IMR-90 (cell line): ENCODE measurements at regions not wholly inside any gene's neighbourhood (a gene's known extent, or its start where the extent isn't known, plus 50 kb on each side); places are given as distances from the start of the nearest gene placed in this dataset.

Experiments
- ATAC-seq: fragments of 200-7000 bp; cut with Tn5 transposase; 2 replicates; pipeline ENCODE4 v1.9.1; 2020; ENCODE audit warnings: low read depth, mild to moderate bottlenecking, moderate library complexity
- BruUV-seq: library from RNA; stranded (reverse); fragments of 400-500 nt; replicated peaks from 2 replicates; lab custom pipeline; 2021; lab: Mats Ljungman, UMichigan
- CTCF ChIA-PET: fragments of 300-600 bp; formaldehyde crosslinking; extraction: SDS; loops from one replicate; lab custom pipeline; 2021; ENCODE audit warnings: antibody characterized with exemption; lab: Yijun Ruan, JAX
- POLR2A ChIA-PET: fragments of 300-600 bp; sonication (Branson Sonifier 250); formaldehyde crosslinking; loops from one replicate; lab custom pipeline; 2022; ENCODE audit warnings: antibody characterized with exemption; ENCODE audit not compliant: unreplicated experiment; lab: Charles Lee
- DNase-seq: peaks from one replicate; pipeline ENCODE4 v3.0.0; 2013
- H2AFZ ChIP-seq: replicated peaks from 2 replicates; pipeline ENCODE3; 2013; ENCODE audit warnings: low read length, mild to moderate bottlenecking; ENCODE audit not compliant: poor library complexity
- H2AK5ac ChIP-seq: 2 replicates; pipeline ENCODE4 v1.6.1; 2013; ENCODE audit warnings: low read depth, low read length, inconsistent platforms
- H2AK9ac ChIP-seq: replicated peaks from 2 replicates; pipeline ENCODE3; 2013; ENCODE audit warnings: mild to moderate bottlenecking, low read depth, low read length, moderate library complexity; ENCODE audit not compliant: poor library complexity
- H2BK120ac ChIP-seq: 2 replicates; pipeline ENCODE4 v1.6.1; 2013; ENCODE audit warnings: low read depth, low read length, inconsistent platforms
- H2BK15ac ChIP-seq: 3 replicates; pipeline ENCODE4 v1.6.1; 2013; ENCODE audit warnings: low read depth, low read length, inconsistent platforms
- H2BK20ac ChIP-seq: 2 replicates; pipeline ENCODE4 v1.6.1; 2013; ENCODE audit warnings: low read depth, mild to moderate bottlenecking, inconsistent platforms, low read length, moderate library complexity
- H2BK5ac ChIP-seq: 2 replicates; pipeline ENCODE4 v1.6.1; 2013; ENCODE audit warnings: mild to moderate bottlenecking, low read depth, low read length, inconsistent platforms; ENCODE audit not compliant: poor library complexity, severe bottlenecking
- H3K14ac ChIP-seq: replicated peaks from 2 replicates; pipeline ENCODE4 v1.6.1; 2013; ENCODE audit warnings: low read depth, low read length, inconsistent platforms
- H3K18ac ChIP-seq: 2 replicates; pipeline ENCODE4 v1.6.1; 2013; ENCODE audit warnings: low read depth, low read length, control low read depth
- H3K23ac ChIP-seq: 2 replicates; pipeline ENCODE4 v1.6.1; 2013; ENCODE audit warnings: low read depth, low read length, inconsistent platforms
- H3K27ac ChIP-seq: 2 replicates; pipeline ENCODE4 v1.5.1; 2013; ENCODE audit warnings: mild to moderate bottlenecking, control low read depth, low read length; ENCODE audit not compliant: insufficient read depth
- H3K27me3 ChIP-seq: 2 replicates; pipeline ENCODE4 v1.6.1; 2013; ENCODE audit warnings: low read length; ENCODE audit not compliant: control insufficient read depth, insufficient read depth
- H3K36me3 ChIP-seq: 2 replicates; pipeline ENCODE4 v1.6.1; 2013; ENCODE audit warnings: low read length, mixed read lengths; ENCODE audit not compliant: control insufficient read depth, insufficient read depth
- H3K4ac ChIP-seq: 2 replicates; pipeline ENCODE4 v1.6.1; 2013; ENCODE audit warnings: low read depth, low read length, inconsistent platforms
- H3K4me1 ChIP-seq: 2 replicates; pipeline ENCODE4 v1.6.1; 2013; ENCODE audit warnings: low read length, mixed read lengths; ENCODE audit not compliant: control insufficient read depth, insufficient read depth
- H3K4me2 ChIP-seq: 2 replicates; pipeline ENCODE4 v1.6.1; 2013; ENCODE audit warnings: low read depth, mild to moderate bottlenecking, control low read depth, low read length, moderate library complexity
- H3K4me3 ChIP-seq: 2 replicates; pipeline ENCODE4 v1.5.1; 2013; ENCODE audit warnings: low read depth, mild to moderate bottlenecking, control low read depth, low read length, moderate library complexity; ENCODE audit not compliant: insufficient read depth
- H3K56ac ChIP-seq: 2 replicates; pipeline ENCODE4 v1.6.1; 2013; ENCODE audit warnings: low read length, inconsistent platforms; ENCODE audit not compliant: insufficient read depth; ENCODE audit errors: extremely low read depth
- H3K79me1 ChIP-seq, 2 experiments: 2 replicates each; pipeline ENCODE4 v1.6.1; 2013; ENCODE audit warnings: low read length in 2 of 2, inconsistent platforms in 1 of 2, low read depth in 1 of 2
- H3K9ac ChIP-seq: 2 replicates; pipeline ENCODE4 v1.6.1; 2013; ENCODE audit warnings: low read depth, low read length, control low read depth
- H3K9me1 ChIP-seq: 2 replicates; pipeline ENCODE4 v1.6.1; 2013; ENCODE audit warnings: low read length, inconsistent platforms; ENCODE audit not compliant: insufficient read depth
- H3K9me3 ChIP-seq: 2 replicates; pipeline ENCODE4 v1.6.1; 2013; ENCODE audit warnings: low read length; ENCODE audit not compliant: control insufficient read depth, insufficient read depth
- H4K20me1 ChIP-seq: 2 replicates; pipeline ENCODE4 v1.6.1; 2013; ENCODE audit warnings: low read length, inconsistent platforms; ENCODE audit not compliant: insufficient read depth
- H4K5ac ChIP-seq: 2 replicates; pipeline ENCODE4 v1.6.1; 2013; ENCODE audit warnings: mild to moderate bottlenecking, low read depth, low read length, control low read depth
- H4K8ac ChIP-seq, 2 experiments: 2 replicates each; pipeline ENCODE4 v1.6.1; 2013; ENCODE audit warnings: low read depth in 2 of 2, low read length in 2 of 2, control low read depth in 1 of 2, inconsistent platforms in 1 of 2
- H4K91ac ChIP-seq: 2 replicates; pipeline ENCODE4 v1.6.1; 2013; ENCODE audit warnings: low read depth, low read length, inconsistent platforms; ENCODE audit not compliant: insufficient read depth
- BHLHE40 ChIP-seq: fragments of 150-350 bp; IDR thresholded peaks from 2 replicates; pipeline ENCODE4 v1.6.1; 2016; ENCODE audit warnings: mild to moderate bottlenecking, low read depth, low read length
- CEBPB ChIP-seq: IDR thresholded peaks from 2 replicates; pipeline ENCODE4 v1.6.1; 2012; ENCODE audit warnings: low read depth, low read length, improper control_type of control experiment
- MAZ ChIP-seq: IDR thresholded peaks from 2 replicates; pipeline ENCODE4 v1.6.1; 2012; ENCODE audit warnings: low read depth, mild to moderate bottlenecking, low read length, improper control_type of control experiment, moderate library complexity, borderline replicate concordance
- NFE2L2 ChIP-seq: fragments of 150-350 bp; IDR thresholded peaks from 2 replicates; pipeline ENCODE4 v1.6.1; 2016; ENCODE audit warnings: low read depth, mild to moderate bottlenecking, low read length
- RAD21 ChIP-seq: IDR thresholded peaks from 2 replicates; pipeline ENCODE4 v1.6.1; 2012; ENCODE audit warnings: low read length, improper control_type of control experiment
- WGBS, 2 experiments: methylation state at CpG; one replicate each; pipeline versions ENCODE4 v1.1.5 to v1.1.7; 2013; ENCODE audit warnings: missing lambda C conversion rate in 2 of 2; ENCODE audit not compliant: insufficient read length in 1 of 2; ENCODE audit errors: extremely low coverage in 2 of 2; 5-methylcytosine and 5-hydroxymethylcytosine counted together
- dilution Hi-C: fragments of 300-500 bp; cut with HindIII; formaldehyde crosslinking; loops from one replicate; pipeline ENCODE4 v1.14.3; 2018; ENCODE audit warnings: low sequenced_read_pairs; ENCODE audit not compliant: unreplicated experiment
- in situ Hi-C: fragments of 300-500 bp; cut with MboI; formaldehyde crosslinking; loops from 3 replicates; pipeline ENCODE4 v1.14.3; 2019; ENCODE audit warnings: low sequenced_read_pairs, inconsistent platforms, mixed read lengths
- intact Hi-C: fragments of 100-400 bp; cut with micrococcal nuclease; formaldehyde crosslinking; loops from 2 replicates; pipeline ENCODE4 v1.10.0; 2022

DNA sequence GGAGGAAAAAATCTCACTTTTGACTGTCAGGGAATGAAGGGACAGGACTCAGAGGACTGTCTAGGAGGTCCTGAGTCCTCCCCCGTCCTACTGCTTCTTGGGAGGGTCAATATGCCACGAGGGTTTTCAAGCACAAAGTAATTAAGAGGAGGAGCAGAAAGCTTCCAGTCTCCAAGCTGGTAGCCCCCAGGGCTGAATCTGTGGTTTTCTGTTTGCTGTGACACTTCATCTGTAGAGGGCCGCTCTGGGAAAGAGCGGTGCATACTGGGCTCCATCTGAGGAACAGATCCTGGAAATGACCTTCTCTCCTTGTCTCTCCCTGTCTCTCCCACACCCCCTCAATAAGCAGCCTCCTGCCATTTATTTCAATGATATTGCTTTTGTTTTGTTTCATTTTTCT is 180.1 kb upstream of the SDK2 start:
- TF ChIP-seq BHLHE40: no peak
- no peak for TF ChIP-seq NFE2L2
- TF ChIP-seq RAD21: no peak
- TF ChIP-seq CEBPB: no peak
- no peak for TF ChIP-seq MAZ
- no peak overlapping the region for H3K18ac ChIP-seq
- dilution Hi-C loops (no loop called here), in situ Hi-C loops (no loop called here), intact Hi-C loops (no loop called here)
- no peaks in the 10 kb centered on the region for H3K9me1 ChIP-seq
- no peak overlapping the region for H3K4me2 ChIP-seq
- POLR2A ChIA-PET: no interaction called here
- H3K4me3 ChIP-seq: no peak overlapping the region
- H3K4ac ChIP-seq: no peak overlapping the region
- H2BK120ac ChIP-seq: no peak overlapping the region
- no peaks in the 10 kb centered on the region for H3K4me1 ChIP-seq
- BruUV-seq: no TSS peak
- no peak overlapping the region for H2AK5ac ChIP-seq
- no peak overlapping the region for H3K9ac ChIP-seq
- H2BK15ac ChIP-seq: no peak overlapping the region
- DNase-seq (no peak), ATAC-seq (no peak)
- H4K91ac ChIP-seq: no peak overlapping the region
- H3K9me3 ChIP-seq: peaks cover 43% of the 10 kb centered on the region
- H3K27ac ChIP-seq: no peak overlapping the region
- WGBS, 2 experiments: no CpG with 5 or more reads among the region's 4 CpGs
- no peak overlapping the region for H3K56ac ChIP-seq
- no peaks in the 10 kb centered on the region for H3K27me3 ChIP-seq
- no peak overlapping the region for H2BK20ac ChIP-seq
- H4K20me1 ChIP-seq: no peaks in the 10 kb centered on the region
- no peak overlapping the region for H4K5ac ChIP-seq
- CTCF ChIA-PET: no interaction called here
- no peak overlapping the region for H4K8ac ChIP-seq
- no peak overlapping the region for H2AFZ ChIP-seq
- no peak overlapping the region for H2AK9ac ChIP-seq
- no peak overlapping the region for H2BK5ac ChIP-seq
- H3K36me3 ChIP-seq: no peaks in the 10 kb centered on the region
- H3K79me1 ChIP-seq: no peaks in the 10 kb centered on the region
- no peak overlapping the region for H3K23ac ChIP-seq
- no peak overlapping the region for H3K14ac ChIP-seq
